GM21529 (cell line): ENCODE measurements at regions not wholly inside any gene's neighbourhood (a gene's known extent, or its start where the extent isn't known, plus 50 kb on each side); places are given as distances from the start of the nearest gene placed in this dataset.
"Not testable (repeated sequence)": the region's sequence is repeated elsewhere in the genome, so short reads cannot be mapped to it uniquely, and the experiment has no call there.

ENCODE experiments used
- ATAC-seq: cut with Tn5 transposase; IDR thresholded peaks from one replicate; pipeline ENCODE4 v1.9.1; 2021; ENCODE audit not compliant: unreplicated experiment

DNA sequence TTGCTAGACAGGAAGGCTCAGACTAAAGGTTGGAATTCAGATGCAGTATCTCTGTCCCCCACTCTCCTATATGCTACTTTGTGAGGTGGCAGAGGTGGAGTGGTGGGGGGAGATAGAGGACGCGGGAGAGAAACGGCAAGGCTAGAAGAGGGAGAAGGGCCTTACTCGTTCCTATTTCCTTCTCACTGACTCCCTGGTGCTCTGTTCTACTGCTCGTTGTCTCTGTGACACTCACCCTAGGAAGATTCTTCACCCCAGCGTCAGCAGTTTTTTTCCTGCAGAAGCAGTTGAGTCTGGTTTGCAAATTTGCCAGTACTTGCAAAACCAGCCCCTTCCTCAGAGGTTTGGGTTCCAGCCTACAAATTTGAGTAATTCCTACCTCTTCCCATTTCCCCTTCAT lies 801.1 kb upstream of the SLC35B3 start:
- ATAC-seq = no peak

DNA sequence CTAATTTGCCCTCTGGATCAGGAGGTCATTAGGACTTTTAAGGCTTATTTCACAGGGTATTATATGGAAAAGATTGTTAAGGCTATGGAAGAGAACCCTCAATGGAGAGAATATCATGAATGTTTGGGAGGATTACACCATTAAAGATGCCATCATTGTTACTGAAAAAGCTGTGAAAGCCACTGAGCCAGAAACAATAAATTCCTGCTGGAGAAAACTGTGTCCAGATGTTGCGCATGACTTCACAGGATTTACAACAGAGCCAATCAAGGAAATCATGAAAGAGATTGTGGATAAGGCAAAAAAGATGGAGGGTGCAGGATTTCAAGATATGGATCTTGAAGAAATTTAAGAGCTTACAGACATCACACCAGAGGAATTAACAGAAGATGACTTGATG lies 798.3 kb upstream of the SLC35B3 start:
- no peak for ATAC-seq

DNA sequence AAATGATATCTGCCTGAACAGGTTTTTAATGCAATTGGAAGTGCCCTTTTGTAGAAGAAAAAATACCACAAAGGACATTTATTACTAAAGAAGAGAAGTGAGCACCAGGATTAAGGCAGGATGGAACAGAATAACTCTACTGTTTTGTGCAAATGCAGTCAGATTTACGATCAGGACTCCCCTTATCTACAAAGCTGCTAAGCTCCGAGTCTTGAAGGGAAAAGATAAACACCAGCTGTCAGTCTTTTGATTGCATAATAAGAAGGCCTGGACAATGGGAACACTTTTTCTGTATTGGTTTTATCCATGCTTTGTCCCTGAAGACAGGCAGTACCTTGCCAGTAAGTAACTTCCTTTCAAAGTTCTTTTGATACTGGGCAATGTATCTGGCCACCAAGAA lies 797.9 kb upstream of the SLC35B3 start:
- ATAC-seq = no peak

DNA sequence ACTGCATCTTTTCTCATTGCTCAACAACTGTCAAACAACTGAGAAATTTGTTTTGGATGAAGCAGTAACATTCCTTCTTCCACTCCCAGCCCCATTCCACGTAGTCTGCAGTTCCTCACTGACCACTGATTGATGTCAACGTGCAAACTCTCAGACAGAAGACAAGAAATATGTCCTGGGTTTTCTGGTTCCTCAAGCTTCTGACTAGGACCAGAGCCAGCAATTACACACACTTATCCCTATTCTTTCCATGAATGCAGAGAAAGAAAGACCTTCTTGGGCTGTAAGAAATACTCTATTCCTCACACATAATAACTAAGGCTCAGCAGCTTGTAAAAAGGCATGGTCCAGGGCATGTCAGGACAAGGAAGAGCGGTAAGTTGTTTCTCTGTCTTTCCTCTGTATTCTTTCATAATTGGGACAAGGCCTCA lies 790.1 kb upstream of the SLC35B3 start:
- no peak for ATAC-seq

DNA sequence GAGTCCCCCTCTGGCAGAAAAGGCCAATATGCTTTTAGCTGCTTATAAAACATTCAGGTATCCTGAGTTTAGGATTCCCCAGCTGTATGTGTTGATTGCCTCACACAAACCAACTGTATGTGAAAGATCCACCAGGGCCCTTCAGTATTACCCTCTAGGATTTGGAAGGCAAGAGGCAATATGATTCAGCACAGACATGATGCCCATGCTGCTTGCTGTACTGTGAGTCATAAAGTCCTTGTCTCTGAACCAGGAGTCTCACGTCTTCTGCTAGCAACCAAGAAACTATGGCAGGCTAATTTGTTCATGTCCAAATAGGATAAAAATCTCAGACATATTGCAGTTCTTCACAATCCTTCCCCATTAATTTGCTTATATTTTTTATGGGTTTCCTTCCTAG lies 789.2 kb upstream of the SLC35B3 start:
- no peak for ATAC-seq

DNA sequence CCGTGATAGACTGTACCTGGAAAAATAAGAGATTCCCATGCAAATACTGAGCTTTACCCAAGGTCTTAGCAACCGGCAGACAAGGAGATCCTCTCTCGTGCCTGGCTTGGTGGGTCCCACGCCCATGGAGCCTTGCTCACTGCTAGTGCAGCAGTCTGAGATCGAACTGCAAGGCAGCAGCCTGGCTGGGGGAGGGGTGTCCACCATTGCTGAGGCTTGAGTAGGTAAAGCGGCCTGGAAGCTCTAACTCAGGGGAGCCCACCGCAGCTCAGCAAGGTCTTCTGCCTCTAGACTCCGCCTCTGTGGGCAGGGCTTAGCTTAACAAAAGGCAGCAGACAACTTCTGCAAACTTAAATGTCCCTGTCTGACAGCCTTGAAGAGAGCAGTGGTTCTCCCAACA lies 778.4 kb upstream of the SLC35B3 start:
- not testable (repeated sequence) for ATAC-seq

DNA sequence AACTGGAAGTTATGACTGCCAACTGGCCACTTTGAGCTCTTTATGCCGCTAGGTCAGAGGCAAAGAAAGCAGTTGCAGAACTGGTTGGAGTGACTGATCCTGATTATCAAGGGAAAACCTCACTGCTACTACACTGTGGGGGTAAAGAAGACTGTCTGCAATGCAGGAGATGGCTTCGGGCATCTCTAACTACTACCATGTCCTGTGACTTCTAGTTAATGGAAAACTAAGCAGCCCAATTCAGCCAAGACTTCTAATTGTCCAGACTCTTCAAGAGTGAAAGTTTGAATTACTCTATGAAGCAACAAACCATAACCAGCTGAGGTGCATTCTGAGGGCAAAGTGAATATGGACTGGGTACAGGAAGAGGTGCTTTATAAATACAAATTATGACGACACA lies 773.6 kb upstream of the SLC35B3 start:
- no peak for ATAC-seq

DNA sequence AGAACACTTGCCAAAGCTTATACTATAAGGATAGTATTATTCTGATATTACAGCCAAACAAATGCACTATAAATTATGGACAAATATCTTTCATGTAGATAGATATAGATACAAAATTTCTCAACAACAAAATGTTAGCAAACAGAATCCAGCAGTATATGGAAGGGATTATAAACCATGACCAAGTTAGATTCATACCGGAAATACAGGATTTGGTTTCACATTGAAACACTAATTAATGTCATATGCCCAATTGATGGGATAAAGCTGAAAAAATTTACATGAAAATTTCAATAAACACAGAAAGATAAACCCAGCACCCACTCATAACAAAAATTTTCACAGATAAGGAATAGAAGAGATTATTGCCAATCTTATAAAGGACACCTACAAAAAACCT lies 770.3 kb upstream of the SLC35B3 start:
- ATAC-seq = no peak

DNA sequence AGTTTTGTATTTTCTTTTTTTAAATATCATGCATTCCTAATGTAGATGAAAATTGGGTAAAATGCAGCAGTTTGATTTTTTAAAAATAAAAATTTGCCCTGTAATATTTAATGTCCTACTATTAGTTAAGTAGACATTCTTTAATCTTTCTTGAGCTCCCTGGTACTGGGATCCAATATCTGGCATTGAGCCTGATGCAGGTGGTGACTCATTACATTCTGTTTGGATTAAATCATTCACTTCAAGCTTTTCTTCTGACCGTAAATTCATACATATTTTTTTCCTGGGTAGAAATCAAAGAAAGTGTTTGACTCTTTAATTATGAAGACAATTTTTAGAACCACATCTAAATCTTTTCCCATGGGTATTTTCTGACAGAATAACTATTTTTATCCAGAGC lies 768.8 kb upstream of the SLC35B3 start:
- no peak for ATAC-seq

DNA sequence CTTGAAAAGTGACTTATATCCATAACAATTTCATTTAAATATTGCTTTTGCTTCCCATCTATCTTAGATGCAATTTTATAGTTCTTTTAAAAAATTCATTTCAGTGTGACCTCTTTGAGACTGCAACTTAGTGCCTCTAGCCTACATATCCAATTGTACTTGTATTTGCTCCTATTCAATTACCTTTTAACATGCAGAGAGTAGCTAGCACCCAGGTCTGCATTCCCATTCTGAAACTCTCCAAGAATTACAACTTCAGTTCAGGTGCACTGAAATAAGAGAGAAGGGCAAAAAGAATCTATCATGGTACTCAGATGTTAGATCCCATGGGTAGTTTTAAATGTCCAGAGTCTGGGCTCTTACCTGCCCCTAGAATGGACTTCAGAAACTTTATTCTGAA lies 765.4 kb upstream of the SLC35B3 start:
- no peak for ATAC-seq

DNA sequence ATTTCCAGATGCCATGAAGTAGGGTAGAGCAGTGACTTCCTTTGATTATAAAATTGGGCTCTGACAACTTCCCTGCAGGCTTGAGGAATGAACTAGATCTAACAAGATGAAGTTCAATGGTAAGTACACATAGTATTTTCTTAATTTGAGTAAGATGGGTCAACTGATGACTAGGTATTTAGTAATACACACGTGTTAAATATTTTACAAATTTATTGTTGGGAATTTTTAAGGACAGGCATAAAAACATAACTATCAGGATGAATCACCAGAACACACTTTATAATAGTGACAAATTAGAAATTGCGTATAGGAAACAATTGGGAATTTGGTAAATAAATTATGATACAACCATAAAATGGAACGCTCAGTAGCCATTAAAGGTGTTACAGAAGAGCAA lies 762.4 kb upstream of the SLC35B3 start:
- no peak for ATAC-seq

DNA sequence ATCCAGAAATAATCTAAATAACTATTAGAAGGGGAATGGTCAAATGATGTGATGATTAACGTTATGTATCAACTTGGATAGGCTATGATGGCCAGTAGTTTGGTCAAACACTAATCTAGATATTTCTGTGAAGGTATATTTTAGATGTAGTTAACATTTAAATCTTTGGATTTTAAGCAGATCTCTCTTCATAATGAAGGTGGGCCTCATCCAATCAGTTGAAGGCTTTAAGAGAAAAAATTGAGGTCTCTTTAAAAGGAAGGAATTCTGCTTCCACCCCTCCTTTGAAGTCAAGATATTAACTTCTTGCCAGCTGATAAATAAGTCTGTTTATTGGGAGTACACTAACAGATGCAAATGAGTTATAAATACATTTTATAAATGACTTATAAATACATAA lies 760.0 kb upstream of the SLC35B3 start:
- ATAC-seq = no peak

DNA sequence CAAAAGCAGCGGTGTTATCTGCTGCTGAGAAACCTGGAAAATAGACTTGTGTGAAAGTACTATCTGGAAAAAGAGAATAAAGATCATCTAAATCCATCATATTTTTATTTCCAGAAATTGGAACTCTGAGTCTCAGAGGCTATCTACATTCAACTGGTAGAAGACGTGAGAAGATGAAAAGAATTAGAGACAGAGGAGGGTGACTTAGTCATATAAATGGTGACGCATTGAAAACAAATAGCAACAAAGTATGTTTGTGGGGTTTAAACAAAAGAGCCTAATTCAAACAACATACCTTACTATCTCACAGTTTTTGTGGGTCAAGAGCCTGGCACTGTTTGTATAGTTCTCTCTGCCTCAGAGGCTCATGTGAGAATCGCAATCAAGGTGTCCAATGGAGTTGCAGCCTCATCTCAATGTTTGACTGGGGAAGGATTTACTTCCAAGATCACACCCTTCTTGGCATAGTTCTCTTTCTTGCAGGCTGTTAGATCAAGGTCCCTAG lies 757.1 kb upstream of the SLC35B3 start:
- ATAC-seq = no peak

DNA sequence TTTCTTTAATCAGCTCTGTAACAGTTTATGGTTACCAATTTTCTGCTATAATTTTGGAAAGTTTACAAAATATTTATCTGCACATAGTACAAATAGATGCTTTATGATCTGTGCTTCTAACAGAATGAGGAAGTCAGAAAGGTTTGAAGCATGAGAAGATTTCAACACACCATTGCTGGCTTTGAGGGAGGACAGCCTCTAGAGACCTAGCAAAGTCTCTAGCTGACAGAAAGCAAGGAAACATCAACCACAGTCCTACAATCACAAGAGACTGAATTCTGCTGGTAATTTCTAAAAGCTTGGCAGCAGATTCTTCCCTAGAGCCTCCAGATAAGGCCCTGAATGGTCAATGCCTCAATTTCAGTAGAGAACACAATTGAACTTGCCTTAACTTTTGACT lies 750.8 kb upstream of the SLC35B3 start:
- no peak for ATAC-seq

DNA sequence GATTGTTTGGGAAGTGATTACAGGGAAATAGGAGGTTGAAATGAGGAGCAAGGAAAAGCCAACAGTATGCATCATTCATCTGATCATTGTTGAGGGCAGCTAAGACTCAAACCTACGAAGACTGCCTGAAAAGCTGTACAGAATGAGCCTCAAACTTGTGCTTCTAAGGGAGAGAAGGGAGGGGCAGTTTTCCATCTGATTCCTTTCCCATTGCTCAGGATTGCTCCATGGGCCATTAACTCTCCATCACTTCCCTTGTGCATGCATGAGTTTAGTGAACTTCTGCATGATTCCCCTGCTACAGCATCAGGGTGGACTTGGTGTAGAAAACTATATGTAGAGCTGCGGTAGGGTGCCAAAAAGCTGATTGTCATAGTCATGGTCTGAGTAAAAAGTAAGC lies 742.7 kb upstream of the SLC35B3 start:
- ATAC-seq = no peak

DNA sequence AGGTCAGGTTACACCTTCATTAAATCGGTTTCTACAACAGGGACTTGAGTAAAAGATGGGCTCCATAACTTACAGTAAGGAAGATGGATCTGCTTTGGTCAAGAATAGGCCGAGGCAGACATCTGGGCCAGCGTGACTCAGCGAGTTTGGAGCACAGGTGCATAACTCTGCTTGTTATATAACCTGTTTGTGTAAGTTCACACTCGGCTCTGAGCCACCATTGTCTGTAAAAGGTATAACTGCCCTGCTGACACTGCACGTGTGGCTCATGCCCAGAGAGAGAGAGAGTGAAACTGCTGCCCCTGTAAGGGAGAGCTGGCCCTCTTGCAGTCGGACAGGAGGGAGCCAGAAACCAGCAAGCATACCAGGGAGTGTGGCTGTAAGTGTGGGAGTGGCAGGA lies 737.9 kb upstream of the SLC35B3 start:
- ATAC-seq = no peak

DNA sequence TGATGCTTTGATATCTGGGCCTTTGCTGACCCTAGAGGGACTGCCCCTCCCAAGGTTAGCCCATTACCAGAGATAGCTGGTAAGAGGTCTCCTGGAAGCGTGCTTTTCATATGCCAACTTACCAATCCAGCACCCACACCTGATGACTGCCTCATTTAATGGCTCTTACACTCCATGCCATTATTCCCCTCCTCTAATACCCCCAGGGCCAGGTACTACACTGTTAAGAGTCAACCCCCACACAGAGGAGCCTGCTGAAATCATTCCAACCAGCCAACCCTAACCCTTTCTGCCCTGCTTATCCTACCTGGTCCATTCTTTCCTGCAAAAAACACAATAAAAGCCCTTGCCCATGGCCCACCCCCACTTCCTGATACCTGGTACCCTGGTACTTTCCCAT lies 736.8 kb upstream of the SLC35B3 start:
- no peak for ATAC-seq

DNA sequence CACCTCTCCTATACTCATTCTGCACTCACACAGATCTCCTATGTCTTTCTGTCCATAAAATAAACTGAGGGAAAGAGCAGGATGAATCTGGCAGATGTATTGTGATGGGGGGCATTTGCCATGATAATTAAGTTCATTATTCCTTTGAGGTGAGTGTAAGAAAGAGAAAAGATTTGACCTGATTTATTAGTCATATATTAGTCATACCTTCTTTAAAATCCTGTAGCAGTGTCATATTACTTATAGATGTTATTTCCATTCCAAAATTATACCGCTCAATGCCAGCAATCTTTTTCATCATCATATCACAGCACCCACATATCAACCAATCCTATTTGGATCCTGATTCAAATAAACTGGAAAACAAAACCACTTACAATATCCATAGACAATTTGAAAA lies 733.3 kb upstream of the SLC35B3 start:
- no peak for ATAC-seq

DNA sequence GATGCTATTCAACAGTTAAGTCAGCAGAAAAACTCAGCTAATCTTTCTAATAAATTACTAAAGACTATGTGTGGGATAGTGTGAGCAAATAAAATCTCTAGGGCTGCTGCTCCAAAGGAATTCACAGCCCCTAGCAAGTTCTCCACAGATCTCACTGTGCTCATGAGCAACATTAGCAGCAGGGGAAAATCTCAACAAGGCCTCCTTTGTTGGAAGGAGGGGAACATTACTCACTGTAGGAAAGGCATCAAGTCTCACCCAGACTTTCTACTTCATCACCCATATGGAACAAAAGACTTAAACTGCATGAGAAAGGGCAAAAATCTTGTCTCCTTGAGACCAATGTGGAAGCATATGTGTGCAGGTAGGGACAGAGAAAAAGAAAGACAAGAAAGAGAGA lies 726.4 kb upstream of the SLC35B3 start:
- ATAC-seq = no peak

DNA sequence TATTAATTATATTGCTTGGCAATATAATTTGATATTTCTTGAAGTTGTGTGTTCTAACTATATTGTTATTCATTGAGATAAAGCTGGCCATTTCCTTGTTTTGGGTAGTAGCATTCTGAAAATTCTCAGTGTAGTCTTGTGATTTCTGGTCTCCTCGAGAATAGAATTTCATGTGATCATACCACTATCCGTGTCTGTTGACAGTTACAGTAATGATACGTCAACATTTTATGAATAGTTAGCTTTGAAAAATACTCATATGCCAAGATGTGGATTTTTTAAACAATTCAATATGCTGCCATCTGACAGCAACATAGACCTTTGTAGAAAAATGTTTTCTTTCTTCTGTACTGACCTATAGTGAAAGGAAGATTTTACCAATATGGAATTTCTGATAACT lies 723.7 kb upstream of the SLC35B3 start:
- no peak for ATAC-seq

DNA sequence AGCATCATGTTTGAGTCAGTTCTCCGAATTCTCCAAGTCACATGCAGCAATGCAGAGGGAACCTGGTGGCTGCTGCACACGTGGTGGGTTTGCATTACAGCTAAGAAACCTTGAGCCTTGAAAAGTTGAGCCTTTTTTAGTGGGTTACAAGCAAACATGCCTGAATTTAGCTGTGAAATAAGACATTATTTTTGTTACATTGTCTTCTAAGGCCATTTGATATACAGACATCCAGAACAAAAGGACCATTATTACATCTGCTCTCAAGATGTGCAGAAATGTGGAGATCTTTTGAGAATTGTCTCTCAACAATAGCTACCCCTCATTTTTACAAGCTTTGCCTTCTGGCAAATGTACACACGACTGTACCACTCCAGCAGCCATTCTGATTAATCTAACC lies 720.5 kb upstream of the SLC35B3 start:
- no peak for ATAC-seq

DNA sequence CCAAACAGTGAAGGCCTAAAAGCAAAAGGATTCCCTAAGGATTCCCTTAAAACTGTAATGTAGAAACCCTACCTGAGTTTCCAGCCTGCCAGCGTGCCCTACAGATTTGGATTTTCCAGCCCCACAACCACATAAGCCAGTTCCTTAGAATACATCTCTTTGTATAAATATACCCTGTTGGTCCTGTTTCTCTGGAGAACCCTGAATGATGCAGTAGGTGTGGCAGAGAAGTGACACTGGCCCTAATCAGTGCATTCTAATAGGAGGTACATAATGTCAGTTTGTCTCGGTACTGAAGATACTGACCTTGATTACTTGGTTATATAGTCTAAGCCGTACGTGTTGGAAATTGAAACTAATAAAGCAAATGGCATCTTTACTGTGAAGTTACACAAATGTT lies 707.8 kb upstream of the SLC35B3 start:
- no peak for ATAC-seq

DNA sequence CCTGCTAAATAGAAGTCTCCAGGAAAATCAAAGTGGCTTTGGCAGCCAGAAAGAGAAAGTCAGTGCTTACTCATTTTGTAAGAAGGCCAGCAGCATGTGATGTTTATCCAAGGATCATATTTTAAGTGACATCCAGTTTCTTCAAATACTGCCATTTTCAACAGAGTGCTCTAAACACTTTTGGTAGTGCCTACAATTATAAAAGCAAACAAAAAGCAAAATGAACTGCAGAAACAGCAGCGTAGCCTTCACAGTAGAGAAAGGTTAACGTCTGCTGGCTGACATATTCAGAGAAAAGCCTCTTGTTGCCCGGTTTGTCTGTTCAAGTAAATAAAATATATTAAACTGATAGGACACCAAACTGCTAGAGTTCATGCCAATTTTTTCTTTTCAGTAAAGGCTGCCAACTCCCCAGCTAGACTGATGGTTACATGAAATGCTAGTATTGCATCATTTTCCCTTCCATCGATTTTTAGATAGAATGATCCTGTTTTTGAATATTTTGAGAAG lies 705.7 kb upstream of the SLC35B3 start:
- ATAC-seq = no peak

DNA sequence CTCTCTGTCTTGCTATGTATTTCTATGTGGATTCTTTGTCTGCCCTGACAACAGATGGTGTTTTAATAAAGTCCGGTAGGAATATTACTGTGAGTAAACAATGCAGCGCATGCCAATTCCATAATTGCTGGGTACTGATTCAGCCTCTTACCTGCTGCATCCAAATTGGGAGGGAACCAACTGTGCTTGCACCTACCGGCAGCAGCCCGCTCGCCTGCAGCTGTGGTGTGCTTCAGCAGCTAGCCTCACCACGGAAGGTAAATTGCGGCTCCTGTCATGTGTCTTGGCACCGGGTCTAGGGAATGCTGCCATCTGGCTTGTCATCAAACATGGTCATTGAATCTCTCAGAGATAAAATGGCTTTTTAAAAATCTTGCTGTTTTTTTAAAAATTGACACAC lies 704.8 kb upstream of the SLC35B3 start:
- no peak for ATAC-seq
